ENCODE measurements at regions not wholly inside any gene's neighbourhood (a gene's known extent, or its start where the extent isn't known, plus 50 kb on each side); places are given as distances from the start of the nearest gene placed in this dataset.

DNA sequence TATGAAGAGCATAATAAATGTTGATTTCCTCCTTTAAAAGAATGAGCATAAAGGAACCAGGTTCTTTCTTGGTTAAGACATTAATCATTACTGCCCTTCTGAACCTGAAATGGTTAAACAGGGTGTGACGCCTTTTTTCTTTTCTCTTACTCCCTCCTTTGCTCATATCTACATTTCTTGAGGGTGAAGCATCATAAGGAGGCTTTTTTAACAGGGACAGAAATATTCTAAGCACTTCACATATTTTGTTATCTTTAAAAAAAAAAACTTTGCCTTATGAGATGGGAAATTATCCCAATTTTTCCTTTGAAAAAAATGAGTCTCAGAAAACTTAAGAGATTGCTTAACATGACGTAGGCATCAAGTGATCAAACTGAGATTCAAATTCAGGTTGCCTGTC, 1036.3 kb upstream of the TENM4 start:
- DNase-seq: no peak

DNA sequence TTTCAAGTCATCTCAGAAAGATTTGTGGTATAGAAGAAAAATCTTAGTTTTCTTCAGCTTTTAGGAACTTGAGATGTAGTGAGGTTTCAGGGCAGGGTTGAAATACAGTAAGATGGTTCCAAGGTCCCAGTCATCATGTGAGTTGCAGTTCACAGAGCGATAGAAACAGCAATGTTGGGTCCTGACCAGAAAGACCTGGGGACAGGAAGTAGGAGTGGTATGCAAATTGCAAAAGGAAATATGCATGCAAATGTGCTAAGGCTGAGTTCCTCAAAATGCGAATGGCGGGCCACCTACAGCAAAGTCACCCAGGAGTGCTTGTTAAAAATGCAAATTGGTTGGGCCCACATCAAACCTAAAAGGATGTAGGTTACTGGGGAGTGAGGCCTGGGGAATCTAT, 1032.7 kb upstream of the TENM4 start:
- DNase-seq: no peak

DNA sequence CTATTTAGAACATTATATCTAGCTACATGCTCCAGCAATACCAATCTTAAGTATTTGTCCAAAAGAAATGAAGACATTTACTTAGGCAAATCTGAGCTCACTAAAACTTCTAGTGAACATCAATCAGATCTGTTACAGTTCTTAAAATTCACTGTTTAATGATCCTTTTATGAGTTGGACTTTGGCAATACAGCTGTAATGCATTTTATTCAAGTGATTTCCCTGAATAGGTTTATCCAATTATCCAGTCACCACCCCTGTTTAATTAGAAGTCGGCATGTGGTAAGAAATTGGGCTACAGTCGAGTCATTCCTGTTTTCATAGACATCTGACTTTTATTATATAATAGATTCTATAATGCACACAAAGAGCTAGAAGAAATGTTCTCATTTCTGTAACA, 1029.0 kb upstream of the TENM4 start:
- DNase-seq: no peak

DNA sequence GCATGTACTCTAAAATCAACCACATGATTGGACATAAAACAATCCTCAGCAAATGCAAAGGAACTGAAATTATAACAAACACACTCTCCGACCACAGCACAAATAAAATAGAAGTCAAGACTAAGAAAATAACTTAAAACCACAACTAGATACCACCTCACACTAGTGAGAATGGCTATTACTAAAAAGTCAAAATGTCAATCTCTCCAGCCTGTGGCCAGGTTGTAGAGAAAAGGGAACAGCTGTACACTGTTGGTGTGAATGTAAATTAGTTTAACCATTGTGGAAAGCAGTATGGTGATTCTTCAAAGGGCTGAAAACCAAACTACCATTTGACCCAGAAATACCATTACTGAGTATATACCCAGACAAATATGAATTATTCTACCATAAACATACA, 1025.7 kb upstream of the TENM4 start:
- no peak for DNase-seq

DNA sequence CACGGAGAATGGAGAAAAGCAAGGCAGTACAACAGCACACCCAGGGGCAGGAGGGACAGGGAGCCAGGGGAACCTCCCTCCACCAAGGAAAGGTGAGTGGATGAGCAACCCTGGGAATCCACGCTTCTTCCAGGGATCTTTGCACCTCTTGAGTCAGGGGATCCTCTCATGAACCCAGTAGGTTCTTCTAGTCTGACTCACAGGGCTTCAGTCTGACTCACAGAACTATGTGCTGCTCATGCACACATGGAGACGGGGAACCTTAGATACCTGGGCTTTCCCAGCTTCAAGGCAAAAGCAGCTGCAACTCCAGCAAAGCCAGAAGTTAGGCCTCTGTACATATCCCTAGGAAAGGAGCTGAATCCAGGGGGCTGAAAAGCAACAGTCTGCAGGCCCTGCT, 1021.4 kb upstream of the TENM4 start:
- DNase-seq: no peak

DNA sequence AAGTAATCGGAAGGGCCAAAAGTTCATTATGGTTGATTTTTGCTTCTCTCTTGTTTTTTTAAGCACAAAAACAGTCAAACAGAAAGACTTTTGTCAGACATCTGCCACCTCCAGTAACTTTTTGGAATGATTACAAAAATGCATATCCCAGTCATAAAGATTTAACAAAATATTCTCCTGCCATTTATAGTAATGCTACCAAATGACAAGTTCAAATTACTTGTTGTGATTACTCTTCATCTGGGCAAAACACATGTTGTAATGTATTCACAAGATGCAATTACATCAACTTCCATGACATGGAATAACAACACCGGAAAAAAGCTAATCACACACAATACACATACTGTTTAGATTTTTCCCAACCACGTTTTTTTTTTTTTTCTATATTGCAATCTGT, 1017.5 kb upstream of the TENM4 start:
- DNase-seq: no peak

DNA sequence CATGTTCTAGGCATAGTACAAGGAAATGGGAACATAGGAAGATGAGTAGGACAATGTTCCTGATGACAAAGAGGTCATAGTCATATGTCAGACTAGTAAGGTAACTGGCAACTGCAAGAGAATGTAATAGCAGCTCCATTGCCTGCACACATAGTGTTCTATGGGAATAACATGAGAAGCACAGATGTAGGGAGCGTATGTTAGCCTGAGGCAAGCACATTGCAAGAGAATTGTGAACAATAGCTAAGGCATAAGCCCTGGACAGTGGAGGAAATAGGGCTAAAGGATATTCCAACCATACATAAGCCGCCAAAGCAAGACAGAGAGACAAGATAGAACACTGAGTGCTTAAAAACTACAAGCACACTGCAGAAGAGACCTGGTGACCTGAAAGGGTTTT, 1017.0 kb upstream of the TENM4 start:
- DNase-seq: no peak

DNA sequence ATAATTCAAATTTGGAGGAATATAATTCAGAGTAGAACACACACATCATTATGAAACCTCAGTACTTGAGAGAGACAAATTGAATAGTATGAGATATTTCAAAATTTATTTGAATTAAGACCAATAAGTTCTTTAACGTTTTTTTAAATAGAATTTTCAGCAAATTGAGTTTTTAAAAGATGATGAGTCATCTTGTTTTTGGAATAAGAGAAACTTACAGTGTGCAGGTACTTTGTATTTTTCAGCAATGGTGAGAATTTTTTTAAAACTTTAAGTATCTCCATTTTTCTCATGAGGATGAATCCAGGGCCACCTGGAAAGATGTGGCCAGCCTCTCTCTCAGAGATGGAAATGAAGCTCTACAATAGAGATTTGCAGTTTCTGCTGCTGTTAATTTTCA, 1015.0 kb upstream of the TENM4 start:
- DNase-seq: no peak

DNA sequence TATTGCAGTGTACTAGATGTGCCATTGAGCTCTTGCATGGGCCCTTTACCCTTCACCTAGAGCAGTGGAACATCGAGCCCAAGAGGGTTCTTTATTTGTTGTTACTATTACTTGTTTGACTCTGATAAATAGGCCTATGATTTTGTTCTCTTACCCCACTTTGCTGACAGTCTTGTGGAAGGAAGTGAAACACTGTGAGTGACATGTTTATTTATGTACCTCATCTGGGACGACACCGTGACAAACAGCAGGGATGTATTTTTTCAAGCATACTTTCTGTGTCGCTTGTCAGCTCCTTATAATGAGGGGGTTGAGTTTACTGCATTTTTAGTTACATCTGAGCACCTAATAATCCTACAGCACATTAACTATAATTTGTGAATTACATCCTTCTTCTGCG, 1010.3 kb upstream of the TENM4 start:
- no peak for DNase-seq

DNA sequence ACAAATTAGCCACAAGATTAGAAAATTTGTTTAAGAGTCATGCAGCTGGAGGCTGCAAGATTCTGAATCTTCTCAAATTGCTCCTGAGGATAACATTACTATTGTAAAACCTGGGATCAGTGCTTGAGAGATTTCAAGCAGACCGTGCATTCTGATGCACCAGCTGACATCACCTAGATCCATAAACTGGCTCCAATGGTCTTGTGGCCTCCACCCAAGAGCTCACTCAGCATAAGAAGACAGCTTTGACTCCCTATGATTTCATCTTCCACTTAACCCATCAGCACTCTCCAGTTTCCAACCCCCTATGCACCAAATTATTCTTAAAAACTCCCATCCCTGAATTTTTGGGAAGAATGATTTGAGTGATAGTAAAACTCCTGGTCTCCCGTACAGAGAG, 1007.9 kb upstream of the TENM4 start:
- no peak for DNase-seq

DNA sequence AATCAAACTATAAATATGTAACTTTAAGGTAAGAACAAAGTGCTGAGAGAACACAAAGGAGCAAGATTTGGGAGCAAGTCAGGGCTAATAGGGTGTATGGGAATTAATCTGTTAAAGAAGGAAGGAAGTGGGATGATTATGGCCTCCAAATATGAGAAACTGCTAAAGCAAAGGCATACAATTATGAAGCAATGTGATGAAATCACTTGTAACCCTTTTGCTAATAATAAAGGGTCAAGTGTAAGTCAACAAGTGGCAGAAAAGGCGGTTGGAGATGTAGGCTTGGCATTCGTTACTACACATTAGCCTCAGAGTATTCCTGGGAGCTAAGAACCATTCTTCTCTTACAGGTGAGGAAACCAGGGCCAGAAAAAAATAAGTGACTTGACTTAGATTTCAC, 1002.3 kb upstream of the TENM4 start:
- no peak for DNase-seq

DNA sequence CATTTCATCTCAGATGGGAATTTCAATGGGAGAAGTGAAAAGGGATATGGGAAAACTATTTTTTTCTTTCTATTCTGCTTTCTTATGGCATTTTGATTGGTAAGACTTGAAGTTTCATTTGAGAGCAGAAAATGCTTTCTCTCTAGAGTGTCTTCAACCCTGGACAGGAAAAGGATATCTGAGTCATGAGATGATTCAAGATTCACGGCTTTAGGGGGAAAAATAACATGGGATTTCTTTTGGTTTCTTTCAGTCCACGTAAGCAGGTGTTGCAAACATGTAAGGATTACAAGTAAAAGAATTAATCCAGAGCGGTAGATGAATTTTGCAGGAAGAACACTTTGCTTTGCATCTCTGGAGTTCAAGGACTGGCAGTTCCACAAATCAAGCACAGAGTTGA, 1001.0 kb upstream of the TENM4 start:
- no peak for DNase-seq

DNA sequence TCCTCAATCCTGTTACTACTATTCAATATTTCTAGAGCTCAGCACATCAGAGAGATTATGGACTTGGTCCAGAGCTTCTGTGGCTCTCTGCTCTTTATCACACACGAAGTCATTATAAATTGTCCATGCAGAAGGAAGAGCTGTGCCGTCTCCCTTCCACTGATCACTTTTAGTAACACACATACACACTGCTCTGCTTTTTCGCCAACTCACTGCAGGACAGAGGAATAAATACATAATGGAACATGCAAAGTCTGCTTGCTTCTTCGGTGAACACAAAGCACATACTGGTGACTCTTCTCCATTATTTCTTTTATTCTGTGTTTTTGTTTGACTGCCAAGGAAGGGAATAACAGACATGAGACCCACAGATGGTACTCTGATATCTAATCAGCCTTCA, 1000.0 kb upstream of the TENM4 start:
- no peak for DNase-seq

DNA sequence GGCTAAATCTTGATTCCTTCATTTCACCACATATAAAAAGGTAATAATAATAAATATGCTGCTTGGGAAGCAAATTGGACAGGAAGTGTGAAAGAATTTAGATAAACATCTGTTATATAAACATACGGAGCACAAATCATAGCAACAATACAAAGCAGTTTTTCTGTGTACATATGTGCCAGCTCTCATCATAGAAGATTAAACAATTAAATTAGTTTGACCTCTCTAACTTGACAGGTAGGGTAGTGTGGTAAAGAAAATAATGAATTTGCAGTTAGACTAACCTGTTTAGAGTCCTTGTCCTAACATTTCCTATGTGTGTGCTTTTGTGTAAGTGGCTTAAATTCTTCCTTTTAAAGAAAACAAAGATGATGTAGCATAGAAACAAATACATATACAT, 995.7 kb upstream of the TENM4 start:
- no peak for DNase-seq

DNA sequence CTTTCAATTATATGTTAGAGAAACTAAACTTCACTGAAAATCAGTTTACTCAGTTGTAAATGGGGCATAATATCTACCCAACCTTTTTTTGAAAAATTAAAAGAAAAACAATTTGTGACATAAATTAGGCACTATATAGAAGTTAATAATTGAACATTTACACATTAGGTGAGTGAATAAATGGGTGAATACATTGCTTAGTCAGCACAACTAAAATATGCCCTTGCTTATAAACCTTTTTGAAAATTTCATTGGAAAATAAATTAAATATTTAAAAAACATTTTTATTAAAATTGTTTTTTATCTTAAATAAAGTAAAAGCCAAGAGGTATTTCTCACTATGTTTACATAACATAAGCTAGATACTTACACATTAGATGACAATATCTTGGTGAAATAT, 994.5 kb upstream of the TENM4 start:
- DNase-seq: no peak

DNA sequence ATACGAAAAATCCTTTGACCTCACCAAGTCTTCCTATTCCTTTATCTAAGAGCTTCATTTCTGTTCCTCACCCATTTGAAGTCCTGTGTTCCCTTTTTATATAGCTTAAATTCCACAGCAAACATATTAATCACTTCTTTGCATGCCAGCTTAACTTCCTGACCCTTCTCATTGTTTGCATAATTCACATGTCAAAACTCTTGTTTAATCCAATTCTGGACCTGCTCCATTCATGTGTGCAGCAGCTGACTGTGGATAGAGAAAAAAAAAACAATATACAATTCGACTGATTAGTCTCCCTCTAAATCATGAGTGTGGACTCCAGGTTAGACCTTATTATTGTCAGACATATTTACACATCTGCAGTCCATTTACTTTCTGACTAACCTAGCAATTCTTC, 991.2 kb upstream of the TENM4 start:
- no peak for DNase-seq

DNA sequence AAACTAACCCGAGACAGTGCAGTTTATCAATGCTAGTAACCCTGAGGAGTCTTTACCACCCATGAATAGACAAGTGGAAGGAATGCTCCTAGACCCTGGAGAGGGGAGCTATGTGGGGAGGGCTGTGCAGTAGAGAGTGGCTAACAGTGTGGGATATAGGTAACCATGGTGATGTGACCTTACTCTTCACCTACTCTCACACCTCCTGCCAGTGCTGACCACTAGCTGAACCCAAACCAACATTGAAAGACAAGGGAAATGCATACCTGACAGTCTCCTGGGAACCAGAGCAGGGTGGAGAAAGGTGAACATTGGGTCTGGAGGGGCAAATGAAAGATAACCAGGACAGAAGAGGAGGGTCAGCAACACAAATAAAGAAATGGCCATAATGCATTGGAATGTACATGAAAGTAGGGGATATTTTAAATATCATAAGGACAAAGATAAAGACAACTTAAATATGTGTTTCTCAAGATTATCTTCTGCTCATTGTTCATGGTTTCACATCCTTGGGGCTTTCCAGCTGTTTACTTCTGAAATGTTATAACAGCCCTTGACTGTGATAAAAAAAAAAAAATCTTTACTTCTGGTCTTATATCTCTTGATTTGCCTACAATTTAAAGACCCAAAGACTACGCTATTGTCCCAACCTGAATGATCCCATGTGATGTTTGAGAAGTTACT, 983.3 kb upstream of the TENM4 start:
- no peak for DNase-seq

DNA sequence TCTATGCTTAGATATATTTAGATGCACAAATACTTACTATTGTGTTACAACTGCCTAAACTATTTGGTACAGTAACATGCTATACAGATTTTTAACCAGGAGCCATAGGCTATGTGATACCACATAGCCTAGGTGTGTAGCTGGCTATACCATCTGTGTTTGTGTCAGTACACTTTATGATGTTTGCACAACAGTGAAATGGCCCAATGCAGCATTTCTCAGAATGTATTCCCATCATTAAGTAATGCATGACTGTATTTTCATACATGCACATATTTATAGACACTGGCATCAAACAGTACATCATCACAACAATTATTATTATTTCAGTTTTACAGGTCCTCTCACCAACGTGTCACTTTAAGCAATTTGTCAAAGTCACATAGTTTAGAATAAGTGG, 979.5 kb upstream of the TENM4 start:
- no peak for DNase-seq

DNA sequence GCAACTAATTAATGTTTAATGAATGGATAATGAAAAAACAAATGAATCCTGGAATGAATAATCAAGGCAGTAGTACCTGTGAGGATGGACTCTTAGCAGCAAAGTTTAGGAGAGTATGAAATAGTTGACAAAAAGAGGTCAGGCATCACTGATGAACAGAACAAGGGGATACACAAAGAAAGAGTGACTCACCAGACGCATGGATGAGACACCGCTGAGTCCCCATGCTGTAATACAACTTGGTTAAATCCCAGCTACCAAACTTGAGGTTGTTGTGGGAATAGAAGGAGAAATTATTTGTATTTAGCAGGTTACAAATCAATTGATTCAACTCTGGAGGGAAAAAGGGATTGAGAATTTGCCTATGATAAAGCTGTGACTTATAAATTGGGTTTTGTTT, 976.9 kb upstream of the TENM4 start:
- no peak for DNase-seq

DNA sequence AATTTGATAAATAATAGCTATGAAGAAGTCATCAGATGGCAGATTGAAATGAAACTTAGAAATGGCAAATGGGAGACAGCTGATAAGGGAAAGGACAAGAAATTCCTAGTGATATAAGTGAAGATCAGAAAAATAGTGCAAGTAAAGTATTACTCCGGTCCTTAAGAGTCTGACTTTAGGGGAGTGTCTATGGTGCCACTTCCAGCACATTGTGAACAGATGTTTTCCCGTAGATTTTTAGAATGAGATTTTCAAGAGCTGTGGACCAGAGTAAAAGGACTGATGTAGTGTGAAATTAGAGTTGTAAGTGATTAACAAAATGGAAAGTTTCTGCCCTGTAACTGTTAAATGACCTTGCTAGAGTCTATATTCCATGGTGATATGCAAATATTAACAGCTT, 974.8 kb upstream of the TENM4 start:
- DNase-seq: no peak

DNA sequence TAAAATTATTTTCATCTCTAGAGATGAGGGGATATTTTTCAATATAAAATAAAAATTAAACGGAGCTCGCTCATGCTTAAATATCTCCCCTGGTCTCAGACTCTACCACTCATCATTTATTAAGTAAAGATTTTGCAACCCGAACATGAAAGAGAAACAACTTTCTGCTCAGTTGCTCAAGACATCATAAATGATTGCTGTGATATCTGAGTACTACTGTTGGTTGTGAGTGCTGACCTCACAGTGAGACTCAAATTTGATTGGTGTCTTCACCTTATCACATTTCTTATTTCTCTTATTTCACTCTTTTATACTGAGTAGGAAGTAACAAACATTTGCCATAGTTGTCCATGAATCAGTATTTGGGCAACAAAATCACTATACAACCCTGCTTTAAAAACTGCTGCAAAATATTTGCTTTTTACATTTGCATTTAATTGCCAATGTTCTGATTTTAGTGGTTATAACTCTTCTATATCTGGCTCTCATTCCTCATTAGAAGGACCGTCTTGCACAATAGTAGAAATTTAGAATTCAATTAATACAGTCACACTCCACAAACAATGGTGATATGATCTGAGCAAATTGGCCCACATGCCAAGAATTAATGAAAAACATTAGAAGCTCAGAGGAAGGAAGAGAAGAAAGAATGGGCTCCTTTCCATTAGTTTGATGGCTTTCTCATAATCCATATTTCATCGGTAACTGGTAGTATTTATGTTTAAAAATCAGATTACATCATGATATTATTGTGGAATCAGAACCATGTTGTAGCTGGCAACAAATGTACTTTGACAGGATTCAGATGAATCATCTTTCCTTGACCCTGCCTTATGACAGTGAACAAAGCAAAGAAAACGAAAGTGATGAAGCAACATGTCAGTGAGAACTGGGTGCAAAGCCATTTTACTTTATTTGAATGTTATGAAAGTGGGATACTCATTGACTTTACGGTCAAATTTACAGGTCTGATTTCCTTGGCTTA, 973.6 kb upstream of the TENM4 start:
- no peak for DNase-seq

DNA sequence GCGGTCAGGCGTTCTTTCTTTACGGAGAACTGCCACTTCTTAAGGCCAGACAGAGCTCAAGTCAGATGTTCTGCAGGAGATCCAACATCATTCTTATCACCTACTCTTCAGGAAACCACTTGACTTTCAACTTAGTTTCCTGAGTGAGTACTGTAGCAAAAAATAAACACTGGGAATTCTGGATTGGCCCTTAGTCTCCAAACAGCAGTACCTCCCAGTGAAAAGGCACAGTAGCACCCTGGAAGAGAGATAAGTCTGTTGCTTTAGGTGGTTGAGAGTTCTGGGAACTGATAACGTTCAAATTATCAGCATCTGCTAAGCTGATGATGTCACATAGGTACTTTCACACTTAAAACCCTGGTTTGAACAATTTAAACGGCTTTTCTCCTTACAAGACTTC, 971.8 kb upstream of the TENM4 start:
- DNase-seq: no peak

DNA sequence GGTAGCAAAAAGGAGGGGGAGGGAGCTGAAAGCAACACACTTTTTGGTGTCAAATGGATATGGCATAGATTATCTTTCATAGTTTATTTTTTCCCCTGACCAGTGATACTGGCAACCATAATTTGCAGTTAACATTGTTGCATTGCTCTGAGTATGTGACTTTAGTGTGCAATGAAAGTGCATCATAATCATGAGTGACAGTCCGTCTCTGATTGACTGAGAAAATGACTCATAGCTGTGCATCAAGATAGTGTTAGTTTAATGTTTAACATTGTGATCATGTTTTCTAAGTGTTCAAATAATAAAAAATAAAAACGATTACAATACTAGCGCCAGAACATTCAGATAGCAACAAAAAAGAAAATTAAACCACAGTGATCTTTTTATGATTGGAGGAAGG, 952.4 kb upstream of the TENM4 start:
- DNase-seq: no peak

DNA sequence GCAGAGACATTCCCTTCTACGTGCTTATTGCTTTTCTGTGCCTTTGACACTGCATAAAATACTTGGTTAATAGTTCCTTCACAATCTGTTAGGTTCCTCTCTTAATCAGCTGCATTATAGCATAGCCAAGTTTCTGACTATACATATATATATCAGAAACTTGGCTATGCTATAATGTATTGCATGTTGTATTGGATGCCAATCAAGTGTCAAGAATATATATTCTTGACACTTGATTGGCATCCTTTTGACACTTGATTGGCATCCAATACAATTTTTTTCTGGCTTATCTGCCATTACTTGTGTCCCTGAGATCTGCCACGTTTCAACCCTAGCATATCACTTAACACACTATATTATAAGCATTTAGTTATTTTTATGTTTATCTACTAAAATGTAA, 949.7 kb upstream of the TENM4 start:
- no peak for DNase-seq
